ENCODE measurements at regions not wholly inside any gene's neighbourhood (a gene's known extent, or its start where the extent isn't known, plus 50 kb on each side); places are given as distances from the start of the nearest gene placed in this dataset.
A peak's percentile ranks its signal among the peaks of the same experiment; 100 is the strongest.

GRCh38 chr5:143673676-143674468, 138.1 kb upstream of the HMHB1 start (continued):
- TF ChIP-seq PRDM4 (CRISPR knock-in tag; IDR thresholded peaks at IDR 0.05; ENCODE audit: borderline replicate concordance): no peak
- TF ChIP-seq ZNF552 (CRISPR knock-in tag; IDR thresholded peaks at IDR 0.05; ENCODE audit: borderline replicate concordance): no peak
- no peak for TF ChIP-seq ZNF660 (CRISPR knock-in tag; IDR thresholded peaks at IDR 0.05; ENCODE audit: borderline replicate concordance, low read depth)
- no peak for TF ChIP-seq FOXK2 (IDR thresholded peaks at IDR 0.05)
- TF ChIP-seq ZNF678 (CRISPR knock-in tag; IDR thresholded peaks at IDR 0.05): no peak
- TF ChIP-seq CEBPG (CRISPR knock-in tag; IDR thresholded peaks at IDR 0.05): no peak
- TF ChIP-seq ZNF260 (CRISPR knock-in tag; IDR thresholded peaks at IDR 0.05; ENCODE audit: borderline replicate concordance, low read depth): no peak
- TF ChIP-seq ARHGAP35 (CRISPR knock-in tag; IDR thresholded peaks at IDR 0.05; ENCODE audit: borderline replicate concordance): no peak
- TF ChIP-seq RXRA (CRISPR knock-in tag; IDR thresholded peaks at IDR 0.05): no peak
- no peak for TF ChIP-seq GPBP1L1 (CRISPR knock-in tag; IDR thresholded peaks at IDR 0.05)
- TF ChIP-seq NFKB2 (CRISPR knock-in tag; IDR thresholded peaks at IDR 0.05; ENCODE audit: borderline replicate concordance): no peak
- no peak for TF ChIP-seq ZNF460 (CRISPR knock-in tag; IDR thresholded peaks at IDR 0.05; ENCODE audit: borderline replicate concordance)
- TF ChIP-seq FOSL1 (CRISPR knock-in tag; IDR thresholded peaks at IDR 0.05; ENCODE audit: borderline replicate concordance): peak; percentile 19; the same call in 1 of the 2 replicates
- TF ChIP-seq NR2C2 (CRISPR knock-in tag; IDR thresholded peaks at IDR 0.05; ENCODE audit: borderline replicate concordance): no peak
- no peak for TF ChIP-seq ZNF121 (CRISPR knock-in tag; IDR thresholded peaks at IDR 0.05)
- TF ChIP-seq IRF9 (CRISPR knock-in tag; IDR thresholded peaks at IDR 0.05; ENCODE audit: borderline replicate concordance): no peak
- TF ChIP-seq ZBTB42 (CRISPR knock-in tag; IDR thresholded peaks at IDR 0.05): no peak
- no peak for TF ChIP-seq ZSCAN30 (CRISPR knock-in tag; IDR thresholded peaks at IDR 0.05)
- no peak for TF ChIP-seq GZF1 (CRISPR knock-in tag; IDR thresholded peaks at IDR 0.05)
- TF ChIP-seq ZSCAN21 (CRISPR knock-in tag; IDR thresholded peaks at IDR 0.05; ENCODE audit: borderline replicate concordance): no peak
- no peak for TF ChIP-seq ZBTB8A (CRISPR knock-in tag; IDR thresholded peaks at IDR 0.05; ENCODE audit: borderline replicate concordance, low read depth)
- TF ChIP-seq ZNF749 (CRISPR knock-in tag; IDR thresholded peaks at IDR 0.05; ENCODE audit: borderline replicate concordance): no peak
- no peak for TF ChIP-seq TBL1XR1 (IDR thresholded peaks at IDR 0.05; ENCODE audit: borderline replicate concordance, low read length, partially characterized antibody)
- TF ChIP-seq HNRNPUL1 (IDR thresholded peaks at IDR 0.05; ENCODE audit: low read depth, low read length): no peak
- TF ChIP-seq ZNF562 (CRISPR knock-in tag; IDR thresholded peaks at IDR 0.05; ENCODE audit: borderline replicate concordance): no peak

All from HepG2 (cell line).